Thyroid gland (tissue), 4 donors: ENCODE measurements at regions not wholly inside any gene's neighbourhood (a gene's known extent, or its start where the extent isn't known, plus 50 kb on each side); places are given as distances from the start of the nearest gene placed in this dataset.

Source experiments
- DNase-seq, 2 donors: peaks; one replicate each; pipeline ENCODE4 v3.0.0-alpha.2; 2019
- H3K27ac ChIP-seq, 3 donors: fragments of 200-600 bp; sonication (generic); 1 replicate in 2 of 3; 2 replicates in 1 of 3; pipeline ENCODE4 v1.5.1; 2016 to 2019; ENCODE audit warnings: mild to moderate bottlenecking in 1 of 3, moderate library complexity in 1 of 3
- H3K27me3 ChIP-seq: fragments of 200-600 bp; sonication (generic); one replicate; pipeline ENCODE4 v1.5.1; 2019
- H3K36me3 ChIP-seq, 2 donors: fragments of 200-600 bp; sonication (generic); one replicate each; pipeline ENCODE4 v1.5.1; 2016 to 2019
- H3K4me1 ChIP-seq, 2 donors: fragments of 200-600 bp; sonication (generic); one replicate each; pipeline ENCODE4 v1.5.1; 2017 to 2019
- H3K4me3 ChIP-seq, 3 donors: fragments of 200-600 bp; sonication (generic); replicated peaks in 1 of 3; 1 replicate in 2 of 3; 2 replicates in 1 of 3; pipeline ENCODE4 v1.5.1; 2016; ENCODE audit warnings: mild to moderate bottlenecking in 1 of 3
- H3K9me3 ChIP-seq: fragments of 200-600 bp; sonication (generic); one replicate; pipeline ENCODE4 v1.5.1; 2017
- CTCF ChIP-seq, 6 experiments: fragments of 200-600 bp in 3 of 6; fragments of 450-650 bp in 3 of 6; sonication (generic) in 3 of 6; IDR thresholded peaks; one replicate each; pipeline ENCODE4 v1.5.1; 2016 to 2019; ENCODE audit warnings: antibody characterized with exemption in 6 of 6, mild to moderate bottlenecking in 2 of 6, inconsistent platforms in 1 of 6, moderate library complexity in 1 of 6
- POLR2A ChIP-seq, 2 donors: fragments of 450-650 bp; IDR thresholded peaks; one replicate each; pipeline ENCODE4 v1.6.1; 2017; ENCODE audit warnings: antibody characterized with exemption in 2 of 2, mild to moderate bottlenecking in 2 of 2, moderate library complexity in 1 of 2
- WGBS, 2 donors: methylation state at CpG; one replicate each; pipeline ENCODE4 v1.1.5; 2017; 5-methylcytosine and 5-hydroxymethylcytosine counted together
- intact Hi-C: fragments of 100-400 bp; cut with DNase I; formaldehyde crosslinking; loops from one replicate; pipeline ENCODE4 v1.15.1; 2023

- intact Hi-C loops = no loop called here
- Histone ChIP-seq H3K9me3 (no peaks in the 10 kb centered on the region), H3K36me3 (no peaks in the 10 kb centered on the region), H3K4me1 (no peaks in the 10 kb centered on the region), H3K4me3 (no peak overlapping the region), H3K27ac (no peak overlapping the region), H3K27me3 (no peaks in the 10 kb centered on the region)
- 53 to 54% methylated on average over 5 of the region's 5 CpGs for WGBS, 2 donors
- no peak for TF ChIP-seq POLR2A (IDR thresholded peaks at IDR 0.05)
- no peak for TF ChIP-seq CTCF (IDR thresholded peaks at IDR 0.05)
- no peak for DNase-seq
Measured at GRCh38 chr3:75049533-75049932, 435.1 kb upstream of the CNTN3 start.

- Histone ChIP-seq H3K27ac (no peak overlapping the region), H3K36me3 (no peaks in the 10 kb centered on the region), H3K27me3 (no peaks in the 10 kb centered on the region), H3K9me3 (no peaks in the 10 kb centered on the region), H3K4me1 (no peaks in the 10 kb centered on the region), H3K4me3 (no peak overlapping the region)
- DNase-seq = no peak
- intact Hi-C loops = no loop called here
- 82 to 93% methylated on average over 1 of the region's 1 CpG for WGBS, 2 donors
- no peak for TF ChIP-seq POLR2A (IDR thresholded peaks at IDR 0.05)
- TF ChIP-seq CTCF (IDR thresholded peaks at IDR 0.05) = no peak
Measured at GRCh38 chr3:75059120-75059519, 444.7 kb upstream of the CNTN3 start.

- H3K9me3 ChIP-seq = no peaks in the 10 kb centered on the region
- no peak for TF ChIP-seq CTCF (IDR thresholded peaks at IDR 0.05)
- no peak for TF ChIP-seq POLR2A (IDR thresholded peaks at IDR 0.05)
- no peaks in the 10 kb centered on the region for H3K27me3 ChIP-seq
- intact Hi-C loops = no loop called here
- H3K36me3 ChIP-seq = no peaks in the 10 kb centered on the region
- WGBS, 2 donors = 96 to 98% methylated on average over 2 of the region's 2 CpGs
- DNase-seq = no peak
- no peak overlapping the region for H3K27ac ChIP-seq
- H3K4me1 ChIP-seq = no peaks in the 10 kb centered on the region
- no peak overlapping the region for H3K4me3 ChIP-seq
Measured at GRCh38 chr3:75061806-75062205, 447.3 kb upstream of the CNTN3 start.

GRCh38 chr3:75075158-75075557 is 460.7 kb upstream of the CNTN3 start:
- Histone ChIP-seq H3K4me3 (no peak overlapping the region), H3K36me3 (no peaks in the 10 kb centered on the region), H3K27ac (no peak overlapping the region), H3K9me3 (no peaks in the 10 kb centered on the region), H3K4me1 (no peaks in the 10 kb centered on the region), H3K27me3 (no peaks in the 10 kb centered on the region)
- 96 to 100% methylated on average over 1 of the region's 1 CpG for whole genome bisulfite sequencing, 2 donors
- DNase-seq = no peak
- TF ChIP-seq POLR2A (IDR thresholded peaks at IDR 0.05) (no peak), CTCF (IDR thresholded peaks at IDR 0.05) (no peak)
- intact Hi-C loops = no loop called here

GRCh38 chr3:75076481-75076880 is 462.0 kb upstream of the CNTN3 start:
- Histone ChIP-seq H3K36me3 (no peaks in the 10 kb centered on the region), H3K4me1 (no peaks in the 10 kb centered on the region), H3K4me3 (no peak overlapping the region), H3K27ac (no peak overlapping the region), H3K9me3 (no peaks in the 10 kb centered on the region), H3K27me3 (no peaks in the 10 kb centered on the region)
- WGBS, 2 donors = 95 to 96% methylated on average over 2 of the region's 2 CpGs
- no peak for DNase-seq
- intact Hi-C loops = no loop called here
- no peak for TF ChIP-seq POLR2A (IDR thresholded peaks at IDR 0.05)
- no peak for TF ChIP-seq CTCF (IDR thresholded peaks at IDR 0.05)
